GM13976 (cell line): ENCODE measurements at regions not wholly inside any gene's neighbourhood (a gene's known extent, or its start where the extent isn't known, plus 50 kb on each side); places are given as distances from the start of the nearest gene placed in this dataset.

Experiments used
- DNase-seq: peaks from one replicate; pipeline ENCODE4 v3.0.0; 2012; ENCODE audit warnings: low spot score
- in situ Hi-C: fragments of 300-500 bp; cut with MboI; formaldehyde crosslinking; loops from one replicate; pipeline ENCODE4 v1.12.0; 2022; ENCODE audit warnings: low sequenced_read_pairs, mixed read lengths, inconsistent platforms; ENCODE audit not compliant: unreplicated experiment
- TF ChIP-seq, protein P1 (sequence below): IDR thresholded peaks from 2 replicates; pipeline ENCODE4 v1.5.1; 2012; ENCODE audit warnings: borderline replicate concordance, mild to moderate bottlenecking; ENCODE audit not compliant: insufficient read depth; ENCODE audit errors: extremely low read depth, missing control alignments, control extremely low read depth

DNA sequence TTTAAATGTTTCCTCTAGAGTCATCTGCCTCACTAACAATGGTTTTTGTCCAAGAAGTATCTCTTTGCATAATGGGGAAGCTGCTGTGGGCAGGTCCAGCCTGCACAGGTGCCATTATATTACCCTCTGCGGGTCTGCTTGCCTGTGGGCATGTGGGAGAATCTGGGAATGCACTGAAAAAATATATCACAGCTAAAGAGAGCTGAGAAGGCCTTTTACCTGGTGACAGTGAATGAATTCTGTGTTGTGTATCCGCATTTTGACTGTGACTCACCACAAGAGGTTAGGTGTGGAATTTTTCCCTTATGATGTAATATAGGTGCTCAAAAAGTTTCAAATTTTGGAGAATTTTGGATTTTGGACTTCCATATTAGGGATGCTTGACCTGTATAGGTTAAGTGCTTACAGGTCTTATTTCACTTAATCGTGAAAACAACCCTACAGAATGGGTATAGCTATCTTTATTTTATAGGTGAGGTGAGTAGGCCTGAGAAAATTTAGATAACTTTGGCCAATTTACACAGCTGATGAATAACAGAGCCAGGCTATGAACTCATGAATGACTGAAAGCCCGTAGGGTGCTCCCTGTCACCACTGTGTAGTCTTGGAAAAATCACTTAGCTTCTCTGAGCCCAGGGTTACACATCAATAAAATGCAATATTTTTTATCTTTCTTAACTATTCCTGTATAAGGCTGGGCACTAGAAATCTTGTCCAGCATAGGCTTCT is 198.0 kb upstream of the EPHA5 start:
- DNase-seq, result no peak
- in situ Hi-C loops, result no loop called here
- TF ChIP-seq, protein P1, sequence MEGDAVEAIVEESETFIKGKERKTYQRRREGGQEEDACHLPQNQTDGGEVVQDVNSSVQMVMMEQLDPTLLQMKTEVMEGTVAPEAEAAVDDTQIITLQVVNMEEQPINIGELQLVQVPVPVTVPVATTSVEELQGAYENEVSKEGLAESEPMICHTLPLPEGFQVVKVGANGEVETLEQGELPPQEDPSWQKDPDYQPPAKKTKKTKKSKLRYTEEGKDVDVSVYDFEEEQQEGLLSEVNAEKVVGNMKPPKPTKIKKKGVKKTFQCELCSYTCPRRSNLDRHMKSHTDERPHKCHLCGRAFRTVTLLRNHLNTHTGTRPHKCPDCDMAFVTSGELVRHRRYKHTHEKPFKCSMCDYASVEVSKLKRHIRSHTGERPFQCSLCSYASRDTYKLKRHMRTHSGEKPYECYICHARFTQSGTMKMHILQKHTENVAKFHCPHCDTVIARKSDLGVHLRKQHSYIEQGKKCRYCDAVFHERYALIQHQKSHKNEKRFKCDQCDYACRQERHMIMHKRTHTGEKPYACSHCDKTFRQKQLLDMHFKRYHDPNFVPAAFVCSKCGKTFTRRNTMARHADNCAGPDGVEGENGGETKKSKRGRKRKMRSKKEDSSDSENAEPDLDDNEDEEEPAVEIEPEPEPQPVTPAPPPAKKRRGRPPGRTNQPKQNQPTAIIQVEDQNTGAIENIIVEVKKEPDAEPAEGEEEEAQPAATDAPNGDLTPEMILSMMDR, result no peak

DNA sequence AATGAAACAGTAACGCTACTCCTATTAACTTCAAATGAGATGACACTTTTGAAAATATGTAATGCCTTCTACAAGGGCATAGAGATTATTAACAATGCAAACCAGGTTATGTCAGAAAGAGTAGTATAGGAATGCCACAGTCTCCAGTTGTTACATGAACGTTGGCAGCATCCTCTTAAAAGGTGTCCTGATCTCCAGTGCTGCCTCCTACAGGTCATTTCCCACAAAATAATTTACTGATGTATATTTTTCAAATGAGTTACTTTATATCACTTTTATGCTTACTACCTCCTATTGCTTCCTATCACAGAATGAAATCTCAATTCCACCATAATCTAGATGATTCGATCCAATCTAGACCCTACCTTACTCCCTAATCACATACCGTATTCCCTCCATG is 195.2 kb upstream of the EPHA5 start:
- no peak for DNase-seq
- TF ChIP-seq, protein P1, result no peak
- in situ Hi-C loops, result no loop called here

DNA sequence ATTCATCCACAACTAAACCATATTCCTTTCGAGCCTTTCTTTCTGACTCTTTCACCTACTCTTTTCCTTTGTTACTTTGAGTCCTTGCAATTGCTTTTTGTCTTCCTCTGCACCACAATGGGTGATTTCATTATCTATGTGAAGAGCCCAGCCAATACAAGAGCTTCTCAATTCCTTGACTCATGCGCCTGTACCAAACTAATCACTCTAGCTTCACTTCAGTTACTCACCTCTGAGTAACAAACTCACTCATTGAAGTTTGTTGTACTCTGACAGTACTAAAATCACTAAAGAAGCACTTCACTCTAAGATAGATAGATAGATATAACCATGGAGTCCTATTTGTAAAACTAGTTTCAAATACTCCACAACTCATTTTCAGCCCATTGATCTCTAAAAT is 191.7 kb upstream of the EPHA5 start:
- TF ChIP-seq, protein P1, result no peak
- in situ Hi-C loops, result no loop called here
- no peak for DNase-seq

GRCh38 chr4:65845199-65845773 is 175.0 kb upstream of the EPHA5 start:
- DNase-seq, result no peak
- TF ChIP-seq, protein P1, result no peak
- in situ Hi-C loops, result no loop called here

DNA sequence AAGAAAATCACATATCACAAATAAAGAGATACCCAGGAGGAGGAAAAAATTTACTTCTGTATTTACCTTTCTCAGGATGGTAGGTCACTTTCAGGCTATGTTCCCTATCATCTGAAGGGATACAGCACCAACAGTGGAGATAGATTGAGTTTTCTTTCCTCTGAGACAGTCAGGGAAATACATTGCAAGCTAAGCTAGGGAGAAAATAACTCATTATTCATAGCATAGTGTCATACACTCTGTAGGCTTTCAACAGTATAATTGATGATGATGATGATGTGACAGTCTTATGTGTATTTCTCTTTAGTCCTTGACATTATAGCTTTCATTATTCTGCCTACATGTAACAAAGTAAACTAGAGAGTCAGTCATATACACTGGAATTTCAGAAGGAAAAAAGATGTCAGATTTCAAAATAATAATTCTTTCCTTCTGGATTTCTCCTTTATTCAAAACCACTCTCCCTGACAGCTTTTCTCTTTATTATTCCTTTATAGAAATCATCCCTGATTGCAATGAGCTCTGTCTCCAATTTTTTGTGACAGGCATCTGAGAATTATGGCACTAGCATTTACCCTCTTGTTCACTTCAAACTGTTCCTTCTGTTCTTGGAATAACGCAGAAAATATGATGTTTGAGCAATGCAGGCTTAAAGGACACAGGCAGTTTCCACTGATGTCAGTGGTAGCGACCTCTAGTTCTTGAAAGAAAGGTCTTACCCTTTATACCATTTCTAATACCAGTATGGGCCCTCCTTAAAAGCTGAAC is 169.1 kb upstream of the EPHA5 start:
- in situ Hi-C loops, result no loop called here
- TF ChIP-seq, protein P1, result no peak
- no peak for DNase-seq

- in situ Hi-C loops, result no loop called here
- TF ChIP-seq, protein P1, result no peak
- DNase-seq, result no peak
Measured at GRCh38 chr4:65834707-65835106, 164.4 kb upstream of the EPHA5 start.
